Brain microvascular endothelial cell (primary cell): ENCODE measurements at regions not wholly inside any gene's neighbourhood (a gene's known extent, or its start where the extent isn't known, plus 50 kb on each side); places are given as distances from the start of the nearest gene placed in this dataset.

ENCODE experiments used
- DNase-seq: peaks from one replicate; pipeline ENCODE4 v3.0.0-alpha.2; 2020
- H3K27ac ChIP-seq: fragments of 250-450 bp; sonication (Bioruptor Pico); 2 replicates; pipeline ENCODE4 v1.5.1; 2020; ENCODE audit warnings: mild to moderate bottlenecking, moderate library complexity
- H3K27me3 ChIP-seq: fragments of 250-450 bp; sonication (Bioruptor Pico); replicated peaks from 2 replicates; pipeline ENCODE4 v1.5.1; 2020; ENCODE audit warnings: mild to moderate bottlenecking
- H3K36me3 ChIP-seq: fragments of 250-450 bp; sonication (Bioruptor Pico); replicated peaks from 2 replicates; pipeline ENCODE4 v1.5.1; 2020; ENCODE audit warnings: mild to moderate bottlenecking
- H3K4me3 ChIP-seq: 2 replicates; pipeline ENCODE4 v1.5.1; 2011; ENCODE audit warnings: low read depth, mild to moderate bottlenecking, control low read depth, low read length, moderate library complexity
- in situ Hi-C: cut with HindIII; loops from 2 replicates; pipeline ENCODE4 v1.10.0; 2017; ENCODE audit warnings: low sequenced_read_pairs, low pct_ligation_motif_present
- TF ChIP-seq, protein P1 (sequence below): IDR thresholded peaks from 2 replicates; pipeline ENCODE4 v1.5.1; 2011; ENCODE audit warnings: low read depth, mild to moderate bottlenecking, moderate library complexity, low read length, control low read depth, inconsistent platforms; ENCODE audit errors: missing control alignments

DNA sequence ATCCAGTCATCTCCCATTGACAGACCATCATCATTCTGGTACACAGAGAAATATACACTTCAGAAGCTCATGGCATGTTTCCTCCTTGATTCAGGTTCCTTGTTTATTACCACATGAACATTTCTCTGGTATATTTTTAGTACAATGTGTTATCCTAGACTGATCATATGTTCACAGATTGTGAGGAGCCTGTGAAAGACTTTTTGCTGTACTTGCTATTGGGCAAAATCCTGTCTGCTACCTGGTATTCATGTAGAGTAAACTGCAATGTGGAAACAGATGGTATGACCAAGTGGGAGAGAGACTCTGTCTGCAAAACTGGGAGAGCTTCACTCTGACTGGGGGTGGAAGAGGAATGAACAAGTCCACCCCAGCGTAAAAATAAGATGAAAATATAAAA is 657.2 kb downstream of the IRS1 start:
- in situ Hi-C loops = no loop called here
- H3K27me3 ChIP-seq = no peaks in the 10 kb centered on the region
- TF ChIP-seq, protein P1, sequence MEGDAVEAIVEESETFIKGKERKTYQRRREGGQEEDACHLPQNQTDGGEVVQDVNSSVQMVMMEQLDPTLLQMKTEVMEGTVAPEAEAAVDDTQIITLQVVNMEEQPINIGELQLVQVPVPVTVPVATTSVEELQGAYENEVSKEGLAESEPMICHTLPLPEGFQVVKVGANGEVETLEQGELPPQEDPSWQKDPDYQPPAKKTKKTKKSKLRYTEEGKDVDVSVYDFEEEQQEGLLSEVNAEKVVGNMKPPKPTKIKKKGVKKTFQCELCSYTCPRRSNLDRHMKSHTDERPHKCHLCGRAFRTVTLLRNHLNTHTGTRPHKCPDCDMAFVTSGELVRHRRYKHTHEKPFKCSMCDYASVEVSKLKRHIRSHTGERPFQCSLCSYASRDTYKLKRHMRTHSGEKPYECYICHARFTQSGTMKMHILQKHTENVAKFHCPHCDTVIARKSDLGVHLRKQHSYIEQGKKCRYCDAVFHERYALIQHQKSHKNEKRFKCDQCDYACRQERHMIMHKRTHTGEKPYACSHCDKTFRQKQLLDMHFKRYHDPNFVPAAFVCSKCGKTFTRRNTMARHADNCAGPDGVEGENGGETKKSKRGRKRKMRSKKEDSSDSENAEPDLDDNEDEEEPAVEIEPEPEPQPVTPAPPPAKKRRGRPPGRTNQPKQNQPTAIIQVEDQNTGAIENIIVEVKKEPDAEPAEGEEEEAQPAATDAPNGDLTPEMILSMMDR = no peak
- no peaks in the 10 kb centered on the region for H3K36me3 ChIP-seq
- H3K27ac ChIP-seq = no peak overlapping the region
- H3K4me3 ChIP-seq = no peak overlapping the region
- DNase-seq = no peak

DNA sequence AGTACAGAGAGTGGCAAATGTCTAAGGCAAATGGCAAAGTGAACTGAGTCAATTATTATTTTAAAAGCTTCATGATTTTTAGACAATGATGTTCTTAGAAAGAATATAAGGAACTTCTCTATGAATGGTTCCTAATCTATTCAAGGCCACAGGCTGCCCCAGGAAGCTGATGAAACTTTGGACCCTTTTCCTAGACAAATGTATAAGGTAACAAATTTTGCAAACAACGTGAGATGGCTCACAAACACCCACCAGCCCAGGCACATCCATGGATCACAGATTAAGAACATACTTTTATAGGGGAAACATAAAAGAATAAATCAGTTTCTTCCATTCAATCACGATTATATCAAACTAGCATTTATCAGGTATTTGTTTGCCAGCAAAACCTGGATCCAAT is 659.0 kb downstream of the IRS1 start:
- in situ Hi-C loops = no loop called here

DNA sequence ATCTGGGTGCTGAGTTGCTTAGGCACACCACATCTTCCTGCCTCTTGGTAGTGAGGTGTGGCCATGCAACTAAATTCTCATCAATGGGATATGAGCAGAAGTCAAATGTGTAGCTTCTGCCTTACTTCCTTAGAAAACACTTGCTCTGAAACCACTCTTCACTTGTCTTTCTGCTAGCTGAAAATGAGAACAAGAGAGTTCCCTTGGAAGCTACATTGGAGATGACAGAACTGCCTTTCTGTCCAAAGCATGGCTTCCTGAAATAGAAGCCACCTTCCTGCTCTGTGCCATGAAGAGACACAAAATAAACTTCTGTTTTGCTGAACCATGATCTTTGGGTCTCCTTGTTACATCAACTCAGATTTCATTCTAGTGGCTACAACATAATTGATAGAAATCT is 659.9 kb downstream of the IRS1 start:
- no peak overlapping the region for H3K4me3 ChIP-seq
- H3K36me3 ChIP-seq = no peaks in the 10 kb centered on the region
- in situ Hi-C loops = no loop called here
- no peaks in the 10 kb centered on the region for H3K27me3 ChIP-seq
- no peak overlapping the region for H3K27ac ChIP-seq
- TF ChIP-seq, protein P1 = no peak
- DNase-seq = no peak

More for the DNA sequence above, 659.0 kb downstream of the IRS1 start:
- H3K27me3 ChIP-seq = no peaks in the 10 kb centered on the region
- no peak for DNase-seq
- no peak overlapping the region for H3K27ac ChIP-seq
- H3K36me3 ChIP-seq = no peaks in the 10 kb centered on the region
- TF ChIP-seq, protein P1 = no peak
- no peak overlapping the region for H3K4me3 ChIP-seq

DNA sequence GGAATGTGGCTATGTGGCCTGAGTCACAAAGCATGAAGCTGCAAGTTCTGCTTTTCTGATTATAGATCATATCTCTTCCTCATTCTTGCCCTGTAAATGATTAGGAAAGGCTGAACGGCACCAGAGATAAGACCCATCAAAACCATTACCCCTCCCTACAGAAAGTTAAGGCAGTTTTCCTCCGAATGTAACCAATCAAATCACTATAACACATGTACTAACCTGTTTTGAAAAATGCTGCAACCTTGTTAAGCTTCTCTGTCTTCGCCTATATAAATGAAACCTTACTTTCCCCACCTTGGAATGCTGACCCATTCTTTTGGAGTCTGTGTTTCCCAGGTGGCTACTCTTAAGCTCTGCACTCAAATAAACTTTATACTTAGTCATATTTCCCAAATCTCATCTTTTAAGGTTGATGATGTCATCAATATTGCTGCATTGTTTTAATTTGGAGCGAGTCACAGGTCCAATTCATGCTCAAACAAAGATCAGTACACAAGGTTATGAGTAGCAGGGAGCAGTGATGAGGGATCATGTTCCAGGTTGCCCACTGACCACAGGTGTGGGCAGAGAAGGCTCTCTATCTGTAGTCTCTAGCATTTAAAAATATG is 662.3 kb downstream of the IRS1 start:
- in situ Hi-C loops = no loop called here

DNA sequence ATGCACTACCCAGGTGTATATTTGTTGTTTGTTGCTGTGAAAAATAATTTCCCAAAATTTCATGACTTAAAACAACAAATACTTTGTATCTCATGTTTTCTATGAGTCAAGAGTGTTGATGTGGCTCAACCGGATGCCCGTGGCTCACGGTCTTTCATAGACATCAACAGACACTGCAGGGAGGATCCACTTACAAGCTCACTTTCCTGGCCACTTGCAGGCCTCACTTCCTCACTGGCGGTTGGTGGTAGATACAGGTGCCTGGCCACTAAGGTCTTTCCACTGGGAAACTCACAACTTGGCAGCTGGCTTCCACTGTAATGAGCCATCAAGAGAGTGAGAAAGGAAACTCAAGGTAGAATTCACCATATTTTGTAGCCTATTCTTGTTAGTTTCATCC is 662.9 kb downstream of the IRS1 start:
- TF ChIP-seq, protein P1 = no peak
- Histone ChIP-seq H3K4me3 (no peak overlapping the region), H3K36me3 (no peaks in the 10 kb centered on the region), H3K27ac (no peak overlapping the region), H3K27me3 (no peaks in the 10 kb centered on the region)
- DNase-seq = no peak
- in situ Hi-C loops = no loop called here

More for the DNA sequence above, 662.3 kb downstream of the IRS1 start:
- no peaks in the 10 kb centered on the region for H3K27me3 ChIP-seq
- H3K27ac ChIP-seq = no peak overlapping the region
- peak; percentile 4 for DNase-seq
- TF ChIP-seq, protein P1 = no peak
- H3K36me3 ChIP-seq = no peaks in the 10 kb centered on the region
- no peak overlapping the region for H3K4me3 ChIP-seq
